Adipocyte (in vitro differentiated cells): ENCODE measurements at regions not wholly inside any gene's neighbourhood (a gene's known extent, or its start where the extent isn't known, plus 50 kb on each side); places are given as distances from the start of the nearest gene placed in this dataset.

Experiments used
- DNase-seq: peaks from one replicate; pipeline ENCODE4 v3.0.0-alpha.2; 2015; ENCODE audit warnings: low read depth
- H3K27me3 ChIP-seq: replicated peaks from 2 replicates; pipeline ENCODE4 v1.7.0; 2013; ENCODE audit warnings: mild to moderate bottlenecking, low read length, moderate library complexity; ENCODE audit not compliant: control insufficient read depth, insufficient read depth
- H3K36me3 ChIP-seq: 2 replicates; pipeline ENCODE4 v1.7.0; 2013; ENCODE audit warnings: low read length, mild to moderate bottlenecking, moderate library complexity; ENCODE audit not compliant: control insufficient read depth, insufficient read depth, severe bottlenecking
- H3K4me1 ChIP-seq: 2 replicates; pipeline ENCODE4 v1.7.0; 2013; ENCODE audit warnings: mild to moderate bottlenecking, low read length, moderate library complexity; ENCODE audit not compliant: control insufficient read depth, insufficient read depth
- H3K4me3 ChIP-seq: 2 replicates; pipeline ENCODE4 v1.7.0; 2013; ENCODE audit warnings: mild to moderate bottlenecking, low read length, moderate library complexity
- H3K9ac ChIP-seq: 2 replicates; pipeline ENCODE4 v1.7.0; 2013; ENCODE audit warnings: mild to moderate bottlenecking, low read length, moderate library complexity
- H3K9me3 ChIP-seq: 2 replicates; pipeline ENCODE4 v1.7.0; 2013; ENCODE audit warnings: mild to moderate bottlenecking, low read length, moderate library complexity; ENCODE audit not compliant: control insufficient read depth

DNA sequence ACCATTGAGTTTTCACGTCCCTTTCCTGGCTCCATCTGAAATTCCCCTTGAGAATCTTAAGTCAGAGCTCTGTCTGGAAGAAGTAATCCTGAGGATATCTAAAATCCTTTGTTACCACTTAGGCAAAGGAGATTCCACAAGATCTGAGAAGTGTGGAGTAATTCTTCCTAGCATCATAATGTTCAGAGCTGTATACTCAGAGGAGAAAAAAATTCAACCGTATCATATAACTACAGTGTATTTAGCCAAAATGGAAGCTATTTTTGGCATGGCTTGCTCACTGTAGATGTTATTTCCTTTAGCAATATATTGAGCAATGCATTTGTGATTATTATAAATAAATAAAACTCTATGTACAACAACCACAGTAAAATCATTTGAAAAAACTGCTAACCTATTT, 1858.4 kb downstream of the EFNA5 start:
- DNase-seq, result peak; percentile 86
- Histone ChIP-seq H3K9ac (no peak overlapping the region), H3K4me3 (no peak overlapping the region), H3K36me3 (no peaks in the 10 kb centered on the region), H3K4me1 (peaks cover 19% of the 10 kb centered on the region), H3K27me3 (no peaks in the 10 kb centered on the region), H3K9me3 (no peaks in the 10 kb centered on the region)

GRCh38 chr5:105807951-105808350, 1862.8 kb downstream of the EFNA5 start:
- no peak for DNase-seq
- H3K9me3 ChIP-seq, result peaks cover 3% of the 10 kb centered on the region
- no peak overlapping the region for H3K4me3 ChIP-seq
- peaks cover 9% of the 10 kb centered on the region for H3K4me1 ChIP-seq
- no peaks in the 10 kb centered on the region for H3K36me3 ChIP-seq
- no peak overlapping the region for H3K9ac ChIP-seq
- H3K27me3 ChIP-seq, result no peaks in the 10 kb centered on the region

DNA sequence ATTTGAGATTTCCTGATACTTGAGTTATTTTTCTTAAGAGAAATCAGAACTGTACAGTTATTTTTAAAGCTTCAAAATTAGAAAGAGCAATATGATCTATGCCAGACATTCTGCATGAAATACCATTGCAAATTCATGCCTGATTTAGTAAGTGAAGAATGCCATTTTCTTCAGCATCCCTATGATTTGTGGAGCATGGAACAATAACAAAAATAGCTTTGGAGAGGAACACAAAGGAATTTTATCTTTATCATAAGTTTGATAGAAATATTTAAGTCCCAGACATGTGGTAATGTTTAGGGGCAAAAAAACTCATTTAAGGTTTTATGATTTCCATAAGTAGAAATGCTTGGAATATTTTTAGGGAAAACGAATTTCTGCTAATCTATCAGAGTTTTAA, 1863.4 kb downstream of the EFNA5 start:
- Histone ChIP-seq H3K9ac (no peak overlapping the region), H3K27me3 (no peaks in the 10 kb centered on the region), H3K4me3 (no peak overlapping the region), H3K9me3 (peaks cover 3% of the 10 kb centered on the region), H3K36me3 (no peaks in the 10 kb centered on the region), H3K4me1 (peaks cover 8% of the 10 kb centered on the region)
- DNase-seq, result peak; percentile 65

DNA sequence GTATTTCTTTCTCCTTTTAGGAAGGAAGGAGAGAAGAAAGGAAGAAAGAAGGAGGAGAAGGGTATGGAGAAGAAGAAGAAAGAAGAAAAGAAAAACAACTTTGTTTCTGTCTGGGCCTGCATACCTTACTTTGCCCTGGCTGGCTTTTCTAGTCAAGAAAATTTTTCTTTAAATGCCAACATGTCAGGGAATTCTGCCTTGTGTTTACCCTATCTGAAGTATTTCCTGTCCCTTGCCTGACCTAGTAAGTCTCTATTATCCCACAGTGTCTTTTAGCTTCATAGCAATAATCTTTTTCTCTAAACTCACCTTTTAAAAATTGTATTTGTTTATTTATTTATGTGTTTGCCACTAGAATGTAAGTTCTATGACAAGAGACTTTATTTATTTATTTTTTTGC, 1864.1 kb downstream of the EFNA5 start:
- H3K9me3 ChIP-seq, result peaks cover 3% of the 10 kb centered on the region
- H3K9ac ChIP-seq, result no peak overlapping the region
- no peak overlapping the region for H3K4me3 ChIP-seq
- peak; percentile 49 for DNase-seq
- H3K27me3 ChIP-seq, result no peaks in the 10 kb centered on the region
- H3K4me1 ChIP-seq, result peaks cover under 1% of the 10 kb centered on the region
- no peaks in the 10 kb centered on the region for H3K36me3 ChIP-seq

DNA sequence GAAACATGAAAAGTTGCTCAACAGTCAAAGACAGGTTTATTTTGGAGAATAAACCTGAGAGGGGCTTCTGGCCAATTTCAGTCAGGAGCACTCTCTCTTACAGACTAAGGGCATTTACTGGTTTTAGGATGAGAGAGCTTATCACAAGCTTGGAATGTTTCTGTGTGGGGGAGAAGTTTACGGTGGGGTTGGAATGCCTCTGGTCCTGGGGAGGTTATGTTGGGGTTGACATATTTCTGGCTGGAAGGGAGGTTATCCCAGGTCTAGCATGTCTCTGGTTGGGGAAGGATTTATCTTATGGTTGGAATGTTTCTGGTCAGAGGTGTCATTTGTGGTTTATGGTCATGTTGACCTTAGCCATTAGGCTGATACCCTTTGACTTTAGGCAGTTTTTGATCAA, 1867.3 kb downstream of the EFNA5 start:
- Histone ChIP-seq H3K4me3 (no peak overlapping the region), H3K9me3 (peaks cover 3% of the 10 kb centered on the region), H3K27me3 (no peaks in the 10 kb centered on the region), H3K36me3 (no peaks in the 10 kb centered on the region), H3K4me1 (no peaks in the 10 kb centered on the region), H3K9ac (no peak overlapping the region)
- DNase-seq, result no peak

GRCh38 chr5:105794578-105794977, 1876.2 kb downstream of the EFNA5 start:
- Histone ChIP-seq H3K4me3 (no peak overlapping the region), H3K4me1 (no peaks in the 10 kb centered on the region), H3K36me3 (no peaks in the 10 kb centered on the region), H3K9ac (no peak overlapping the region), H3K27me3 (no peaks in the 10 kb centered on the region), H3K9me3 (no peaks in the 10 kb centered on the region)
- no peak for DNase-seq

- Histone ChIP-seq H3K9me3 (no peaks in the 10 kb centered on the region), H3K4me1 (no peaks in the 10 kb centered on the region), H3K9ac (no peak overlapping the region), H3K4me3 (no peak overlapping the region), H3K36me3 (no peaks in the 10 kb centered on the region), H3K27me3 (no peaks in the 10 kb centered on the region)
- no peak for DNase-seq
Measured at GRCh38 chr5:105789246-105789645, 1881.5 kb downstream of the EFNA5 start.

GRCh38 chr5:105783811-105784210, 1886.9 kb downstream of the EFNA5 start:
- Histone ChIP-seq H3K36me3 (no peaks in the 10 kb centered on the region), H3K9ac (no peak overlapping the region), H3K4me1 (no peaks in the 10 kb centered on the region), H3K4me3 (no peak overlapping the region), H3K27me3 (no peaks in the 10 kb centered on the region), H3K9me3 (no peaks in the 10 kb centered on the region)
- no peak for DNase-seq

DNA sequence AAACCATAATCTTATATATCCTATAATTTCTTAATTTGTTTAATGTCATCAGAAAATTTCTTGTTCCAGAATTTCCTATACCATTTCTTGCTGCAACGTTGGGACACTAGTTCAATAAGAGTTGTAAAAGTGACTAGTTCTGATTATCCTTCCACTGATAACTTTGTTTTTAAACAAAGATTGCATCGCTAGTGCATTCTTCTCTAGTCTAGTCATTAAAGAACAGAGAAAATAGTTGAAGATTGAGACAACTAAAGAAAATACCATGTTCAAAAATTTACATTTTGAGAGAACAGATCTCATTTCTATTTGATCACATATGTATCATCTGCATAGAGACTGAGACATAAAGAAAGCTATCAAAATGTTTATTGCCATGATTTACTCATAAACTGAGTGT, 1888.2 kb downstream of the EFNA5 start:
- H3K4me1 ChIP-seq, result no peaks in the 10 kb centered on the region
- no peaks in the 10 kb centered on the region for H3K9me3 ChIP-seq
- DNase-seq, result peak; percentile 46
- H3K4me3 ChIP-seq, result no peak overlapping the region
- H3K9ac ChIP-seq, result no peak overlapping the region
- H3K36me3 ChIP-seq, result no peaks in the 10 kb centered on the region
- no peaks in the 10 kb centered on the region for H3K27me3 ChIP-seq

DNA sequence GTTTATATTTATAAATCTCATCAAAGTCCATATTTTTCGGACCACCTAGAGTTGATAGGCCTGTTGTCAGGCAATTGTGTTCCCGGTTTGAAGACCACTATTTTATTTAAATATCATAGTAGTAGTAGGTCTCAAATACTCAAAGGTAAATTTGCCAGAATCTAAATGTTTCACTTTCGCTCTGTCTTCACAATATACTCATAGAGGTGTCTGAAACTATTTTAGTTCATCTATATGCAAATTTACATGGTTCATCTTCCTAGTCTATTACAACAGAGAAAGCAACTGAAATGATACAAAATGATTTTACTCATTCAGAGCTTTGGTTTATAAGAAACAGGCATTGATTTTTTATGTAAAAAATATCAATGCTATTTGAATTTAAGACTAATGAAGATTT, 1897.5 kb downstream of the EFNA5 start:
- DNase-seq, result no peak
- no peak overlapping the region for H3K4me3 ChIP-seq
- no peaks in the 10 kb centered on the region for H3K4me1 ChIP-seq
- H3K9me3 ChIP-seq, result no peaks in the 10 kb centered on the region
- no peaks in the 10 kb centered on the region for H3K36me3 ChIP-seq
- H3K9ac ChIP-seq, result no peak overlapping the region
- no peaks in the 10 kb centered on the region for H3K27me3 ChIP-seq

- H3K4me3 ChIP-seq, result no peak overlapping the region
- no peaks in the 10 kb centered on the region for H3K36me3 ChIP-seq
- H3K27me3 ChIP-seq, result no peaks in the 10 kb centered on the region
- H3K4me1 ChIP-seq, result no peaks in the 10 kb centered on the region
- H3K9ac ChIP-seq, result no peak overlapping the region
- DNase-seq, result no peak
- peaks cover 10% of the 10 kb centered on the region for H3K9me3 ChIP-seq
Measured at GRCh38 chr5:105767267-105767666, 1903.5 kb downstream of the EFNA5 start.

DNA sequence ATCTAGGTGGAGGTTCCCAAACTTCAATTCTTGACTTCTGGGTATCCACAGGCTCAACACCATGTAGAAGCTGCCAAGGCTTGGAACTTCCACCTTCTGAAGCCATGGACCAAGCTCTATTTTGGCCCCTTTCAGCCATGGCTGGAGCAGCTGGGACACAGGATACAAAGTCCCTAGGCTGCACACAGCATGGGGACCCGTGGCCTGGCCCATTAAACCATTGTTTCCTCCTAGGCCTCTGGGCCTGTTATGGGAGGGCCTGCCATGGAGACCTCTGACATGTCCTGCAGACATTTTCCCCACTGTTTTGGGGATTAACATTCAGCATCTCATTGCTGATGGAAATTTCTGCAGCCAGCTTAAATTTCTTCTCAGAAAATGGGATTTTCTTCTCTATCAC, 1908.0 kb downstream of the EFNA5 start:
- H3K9me3 ChIP-seq, result peaks cover 26% of the 10 kb centered on the region
- DNase-seq, result no peak
- no peaks in the 10 kb centered on the region for H3K36me3 ChIP-seq
- no peaks in the 10 kb centered on the region for H3K4me1 ChIP-seq
- H3K9ac ChIP-seq, result no peak overlapping the region
- no peaks in the 10 kb centered on the region for H3K27me3 ChIP-seq
- H3K4me3 ChIP-seq, result no peak overlapping the region
